Choroid plexus epithelial cell (primary cell): ENCODE measurements at regions not wholly inside any gene's neighbourhood (a gene's known extent, or its start where the extent isn't known, plus 50 kb on each side); places are given as distances from the start of the nearest gene placed in this dataset.
A peak's percentile ranks its signal among the peaks of the same experiment; 100 is the strongest.

ENCODE experiments used
- DNase-seq: peaks from one replicate; pipeline ENCODE4 v3.0.0-alpha.2; 2010; ENCODE audit warnings: low read depth
- H3K4me3 ChIP-seq: 2 replicates; pipeline ENCODE4 v1.5.1; 2011; ENCODE audit warnings: low read depth, mild to moderate bottlenecking, control low read depth, low read length, moderate library complexity
- TF ChIP-seq, protein P1 (sequence below): conservative IDR thresholded peaks from 2 replicates; pipeline ENCODE4 v1.5.1; 2011; ENCODE audit warnings: low read depth, mild to moderate bottlenecking, control low read depth, inconsistent platforms, low read length, moderate library complexity

DNA sequence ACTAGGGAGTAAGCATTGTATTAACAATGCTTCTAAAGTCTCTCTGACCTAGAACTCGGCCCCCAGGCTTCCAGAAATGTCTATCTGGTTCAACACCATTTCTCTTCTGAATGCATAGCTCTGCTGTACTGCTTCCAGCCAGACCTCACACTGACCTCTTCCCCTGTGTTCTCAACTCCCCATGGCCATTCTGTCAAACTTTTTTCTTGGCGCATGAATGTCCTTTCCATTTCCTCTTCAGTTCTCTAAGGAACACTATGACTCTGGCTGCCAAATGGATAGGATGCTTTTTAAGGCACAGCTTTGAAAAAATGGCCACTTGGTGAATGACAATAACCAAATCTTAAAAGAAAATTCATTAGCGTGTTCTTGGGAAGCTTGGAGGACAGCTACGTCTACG is 425.8 kb downstream of the ETV1 start:
- TF ChIP-seq, protein P1, sequence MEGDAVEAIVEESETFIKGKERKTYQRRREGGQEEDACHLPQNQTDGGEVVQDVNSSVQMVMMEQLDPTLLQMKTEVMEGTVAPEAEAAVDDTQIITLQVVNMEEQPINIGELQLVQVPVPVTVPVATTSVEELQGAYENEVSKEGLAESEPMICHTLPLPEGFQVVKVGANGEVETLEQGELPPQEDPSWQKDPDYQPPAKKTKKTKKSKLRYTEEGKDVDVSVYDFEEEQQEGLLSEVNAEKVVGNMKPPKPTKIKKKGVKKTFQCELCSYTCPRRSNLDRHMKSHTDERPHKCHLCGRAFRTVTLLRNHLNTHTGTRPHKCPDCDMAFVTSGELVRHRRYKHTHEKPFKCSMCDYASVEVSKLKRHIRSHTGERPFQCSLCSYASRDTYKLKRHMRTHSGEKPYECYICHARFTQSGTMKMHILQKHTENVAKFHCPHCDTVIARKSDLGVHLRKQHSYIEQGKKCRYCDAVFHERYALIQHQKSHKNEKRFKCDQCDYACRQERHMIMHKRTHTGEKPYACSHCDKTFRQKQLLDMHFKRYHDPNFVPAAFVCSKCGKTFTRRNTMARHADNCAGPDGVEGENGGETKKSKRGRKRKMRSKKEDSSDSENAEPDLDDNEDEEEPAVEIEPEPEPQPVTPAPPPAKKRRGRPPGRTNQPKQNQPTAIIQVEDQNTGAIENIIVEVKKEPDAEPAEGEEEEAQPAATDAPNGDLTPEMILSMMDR, result no peak
- no peak overlapping the region for H3K4me3 ChIP-seq
- DNase-seq, result no peak

DNA sequence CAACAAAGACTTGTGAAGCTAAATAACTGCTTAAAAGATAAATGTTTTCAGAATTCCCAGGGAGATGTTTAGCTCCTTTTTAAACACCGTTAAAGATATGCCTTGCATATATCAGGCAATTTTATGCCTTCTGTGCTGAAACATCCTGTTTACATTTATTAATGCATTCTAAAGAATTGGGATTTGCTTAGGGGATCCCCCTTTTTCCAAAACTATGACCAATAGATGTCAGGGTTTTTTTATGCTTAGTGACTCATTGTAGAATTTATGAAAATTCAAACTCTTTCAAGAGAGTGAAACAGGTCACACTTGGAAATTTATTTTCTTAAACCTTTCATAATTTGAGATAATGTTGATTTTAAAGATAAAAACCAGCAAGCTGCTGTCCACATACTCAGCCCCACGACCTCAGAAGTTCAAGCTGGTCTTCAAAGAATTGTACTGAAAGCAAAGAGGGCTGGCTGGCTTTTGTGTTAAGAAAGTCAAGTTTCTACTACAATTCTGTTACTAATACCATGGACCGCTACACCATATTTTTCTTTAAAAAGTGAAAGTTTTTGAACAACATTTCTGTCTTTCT is 411.8 kb downstream of the ETV1 start:
- H3K4me3 ChIP-seq, result no peak overlapping the region
- DNase-seq, result peak; percentile 69
- TF ChIP-seq, protein P1, result no peak

DNA sequence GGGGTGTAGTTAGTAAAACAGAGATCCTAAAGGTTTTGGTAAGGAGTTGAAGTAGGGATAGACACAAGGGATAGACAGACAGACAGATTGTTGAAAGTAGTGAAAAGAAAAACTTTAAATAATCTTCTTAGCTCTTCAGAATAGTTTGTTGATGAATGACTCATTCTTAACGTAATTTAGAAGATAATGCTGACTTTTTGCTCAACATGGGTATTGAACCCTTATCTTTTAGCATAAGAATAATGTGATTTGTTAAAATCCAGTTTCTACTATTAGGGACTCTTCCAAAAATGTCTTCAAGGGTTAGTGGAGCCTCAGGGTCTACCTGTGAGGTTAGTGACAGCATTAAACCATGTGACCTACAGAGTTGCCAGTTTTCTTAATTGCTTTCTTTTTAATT is 411.2 kb downstream of the ETV1 start:
- H3K4me3 ChIP-seq, result no peak overlapping the region
- TF ChIP-seq, protein P1, result no peak
- no peak for DNase-seq

DNA sequence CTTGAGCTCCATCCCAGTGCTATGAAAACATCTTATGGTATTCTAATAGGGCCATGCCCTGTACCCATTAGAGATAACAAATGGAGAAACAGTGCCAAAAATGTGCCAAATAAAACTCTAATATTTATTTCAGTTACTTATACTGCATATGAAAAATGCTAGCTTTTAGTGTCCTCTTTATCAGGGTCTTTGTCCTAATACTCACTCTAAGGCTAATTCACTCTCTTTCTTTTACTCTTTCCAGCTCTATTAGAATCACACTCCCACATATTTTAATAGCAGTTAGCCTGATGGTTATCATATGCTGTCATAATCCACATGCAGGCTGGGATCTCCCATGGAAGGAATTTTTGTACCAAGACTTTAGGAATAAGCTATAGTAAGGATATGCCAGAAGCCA is 408.4 kb downstream of the ETV1 start:
- TF ChIP-seq, protein P1, result no peak
- DNase-seq, result no peak
- no peak overlapping the region for H3K4me3 ChIP-seq

DNA sequence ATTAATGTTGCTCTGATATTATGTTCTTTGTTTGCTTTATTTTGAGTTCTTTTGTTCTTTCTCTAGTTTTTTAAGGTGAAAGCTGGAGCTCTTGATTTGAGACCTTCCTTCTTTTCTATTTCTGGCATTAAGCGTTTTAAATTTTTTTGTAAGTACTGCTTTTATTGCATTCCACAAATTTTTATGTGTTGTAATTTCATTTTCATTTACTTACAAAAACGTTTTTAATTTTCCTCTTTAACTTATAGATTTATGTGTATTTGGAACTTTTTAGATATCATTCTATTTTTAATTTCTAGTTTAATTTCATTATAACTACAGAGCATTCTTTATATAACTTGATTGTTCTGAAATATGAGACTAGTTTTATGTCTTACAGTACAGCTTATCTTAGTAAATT is 395.6 kb downstream of the ETV1 start:
- no peak for DNase-seq

DNA sequence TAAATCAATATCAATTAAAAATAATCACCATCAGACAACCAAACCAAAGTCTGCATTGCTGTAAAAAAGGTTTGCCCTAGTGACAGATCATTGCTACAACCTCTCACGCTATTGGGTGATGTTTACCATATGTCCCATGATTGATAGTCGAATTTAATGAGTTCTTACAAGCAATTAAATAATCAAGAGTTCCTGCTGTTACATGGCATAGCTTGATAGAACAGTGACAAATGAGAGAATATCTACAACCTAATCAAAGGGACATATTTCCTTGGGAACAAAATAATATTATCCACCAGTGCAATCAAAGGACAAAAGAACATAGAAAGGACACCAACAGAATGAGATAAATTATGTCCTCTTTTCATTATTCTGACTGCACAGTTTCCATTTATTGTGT is 387.4 kb downstream of the ETV1 start:
- no peak overlapping the region for H3K4me3 ChIP-seq
- TF ChIP-seq, protein P1, result no peak
- DNase-seq, result no peak

More for the DNA sequence above, 395.6 kb downstream of the ETV1 start:
- TF ChIP-seq, protein P1, result no peak
- no peak overlapping the region for H3K4me3 ChIP-seq

DNA sequence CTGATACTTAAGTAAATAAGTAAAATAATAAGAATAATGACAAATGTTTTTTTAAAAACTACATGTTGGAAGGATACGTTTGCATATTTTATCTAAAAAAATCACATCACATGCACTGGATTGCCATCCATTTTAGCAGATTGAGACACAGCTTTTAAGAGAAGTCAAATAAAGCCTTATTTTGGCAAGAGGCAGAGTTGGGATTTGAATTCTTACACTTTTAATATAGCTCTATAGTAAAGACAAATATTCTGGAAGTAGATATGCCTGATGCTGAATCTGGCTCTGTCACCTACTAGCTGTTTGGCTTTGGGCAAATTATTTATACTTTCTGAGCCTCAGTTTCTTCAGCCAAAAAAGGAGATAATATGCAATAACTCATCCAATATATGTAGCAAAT is 386.4 kb downstream of the ETV1 start:
- no peak for DNase-seq
- H3K4me3 ChIP-seq, result no peak overlapping the region
- TF ChIP-seq, protein P1, result no peak
